PC-9 (cell line): ENCODE measurements at regions not wholly inside any gene's neighbourhood (a gene's known extent, or its start where the extent isn't known, plus 50 kb on each side); places are given as distances from the start of the nearest gene placed in this dataset.

ENCODE experiments used
- BruUV-seq: library from RNA; stranded (reverse); fragments of 400-500 nt; replicated peaks from 2 replicates; lab custom pipeline; 2021; lab: Mats Ljungman, UMichigan
- CTCF ChIA-PET: fragments of 300-600 bp; sonication (Branson Sonifier 250); formaldehyde crosslinking; loops from one replicate; lab custom pipeline; 2022; ENCODE audit warnings: antibody characterized with exemption; lab: Charles Lee
- POLR2A ChIA-PET: fragments of 300-600 bp; sonication (Branson Sonifier 250); formaldehyde crosslinking; loops from one replicate; lab custom pipeline; 2022; ENCODE audit warnings: antibody characterized with exemption; ENCODE audit not compliant: unreplicated experiment; lab: Charles Lee
- DNase-seq, 2 experiments: peaks; one replicate each; pipeline versions ENCODE4 v3.0.0 to v3.0.0-alpha.2; 2015 to 2022; ENCODE audit warnings: mixed read lengths in 1 of 2
- H2AFZ ChIP-seq: fragments of 200-600 bp; sonication (generic); 2 replicates; pipeline ENCODE4 v1.8.1; 2017; ENCODE audit warnings: antibody characterized with exemption
- H3F3A ChIP-seq: fragments of 200-600 bp; sonication (generic); 2 replicates; pipeline ENCODE4 v1.8.1; 2017; ENCODE audit warnings: antibody characterized with exemption, mild to moderate bottlenecking, low read depth; ENCODE audit not compliant: insufficient read depth
- H3K27ac ChIP-seq: fragments of 200-600 bp; sonication (generic); 2 replicates; pipeline ENCODE4 v1.6.1; 2016; ENCODE audit warnings: mixed run types
- H3K27me3 ChIP-seq: fragments of 200-600 bp; sonication (generic); 2 replicates; pipeline ENCODE4 v1.6.1; 2016; ENCODE audit warnings: low read depth, mixed run types; ENCODE audit not compliant: insufficient read depth
- H3K36me3 ChIP-seq: fragments of 200-600 bp; sonication (generic); 2 replicates; pipeline ENCODE4 v1.6.1; 2016; ENCODE audit warnings: low read depth, mixed run types
- H3K4me1 ChIP-seq: fragments of 200-600 bp; sonication (generic); replicated peaks from 2 replicates; pipeline ENCODE4 v1.6.1; 2016; ENCODE audit warnings: mixed run types; ENCODE audit not compliant: insufficient read depth
- H3K4me2 ChIP-seq: fragments of 200-600 bp; sonication (generic); 2 replicates; pipeline ENCODE4 v1.6.1; 2017; ENCODE audit warnings: mixed run types
- H3K4me3 ChIP-seq: fragments of 200-600 bp; sonication (generic); 2 replicates; pipeline ENCODE4 v1.6.1; 2016; ENCODE audit warnings: mixed run types
- H3K79me2 ChIP-seq: fragments of 200-600 bp; sonication (generic); 2 replicates; pipeline ENCODE4 v1.6.1; 2017; ENCODE audit warnings: low read depth, mixed run types
- H3K9me2 ChIP-seq: fragments of 200-600 bp; sonication (generic); 2 replicates; pipeline ENCODE4 v1.8.1; 2017; ENCODE audit warnings: mild to moderate bottlenecking; ENCODE audit not compliant: insufficient read depth
- H3K9me3 ChIP-seq: fragments of 200-600 bp; sonication (generic); 2 replicates; pipeline ENCODE4 v1.8.1; 2016; ENCODE audit warnings: low read depth; ENCODE audit not compliant: insufficient read depth
- H4K20me1 ChIP-seq: fragments of 200-600 bp; sonication (generic); 2 replicates; pipeline ENCODE4 v1.8.1; 2017; ENCODE audit not compliant: insufficient read depth
- EZH2 ChIP-seq: fragments of 200-600 bp; sonication (generic); IDR thresholded peaks from 2 replicates; pipeline ENCODE4 v1.8.0; 2017; ENCODE audit warnings: antibody characterized with exemption, low read depth
- intact Hi-C: fragments of 100-400 bp; cut with micrococcal nuclease; formaldehyde crosslinking; loops from one replicate; pipeline ENCODE4 v1.10.0; 2022; ENCODE audit not compliant: unreplicated experiment
- TF ChIP-seq, protein P1 (sequence below): fragments of 200-600 bp; sonication (generic); conservative IDR thresholded peaks from 2 replicates; pipeline ENCODE4 v1.6.1; 2017; ENCODE audit warnings: mixed run types, antibody characterized with exemption, mild to moderate bottlenecking, moderate library complexity

DNA sequence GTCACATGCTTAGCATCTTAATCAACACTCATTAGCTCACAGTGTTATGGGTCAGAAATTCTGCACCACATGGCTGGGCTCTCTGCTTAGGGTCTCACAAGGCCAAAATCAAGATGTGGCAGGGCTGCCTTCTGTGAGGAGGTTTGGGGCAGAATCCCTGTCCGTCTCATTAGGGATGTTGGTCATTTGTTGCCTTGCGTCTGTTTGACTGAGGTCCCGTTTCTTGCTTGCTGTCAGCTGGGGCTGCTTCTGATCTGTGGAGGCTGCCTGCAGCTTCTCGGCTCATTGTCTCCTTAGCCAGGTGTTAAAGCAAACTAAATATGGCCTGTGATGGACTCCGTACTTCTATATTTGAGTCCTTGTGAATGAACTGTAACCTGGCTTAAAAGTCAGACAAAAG lies 146.5 kb downstream of the NDUFA10 start:
- no peaks in the 10 kb centered on the region for H3K79me2 ChIP-seq
- intact Hi-C loops, result no loop called here
- H3K9me2 ChIP-seq, result no peaks in the 10 kb centered on the region
- TF ChIP-seq, protein P1, sequence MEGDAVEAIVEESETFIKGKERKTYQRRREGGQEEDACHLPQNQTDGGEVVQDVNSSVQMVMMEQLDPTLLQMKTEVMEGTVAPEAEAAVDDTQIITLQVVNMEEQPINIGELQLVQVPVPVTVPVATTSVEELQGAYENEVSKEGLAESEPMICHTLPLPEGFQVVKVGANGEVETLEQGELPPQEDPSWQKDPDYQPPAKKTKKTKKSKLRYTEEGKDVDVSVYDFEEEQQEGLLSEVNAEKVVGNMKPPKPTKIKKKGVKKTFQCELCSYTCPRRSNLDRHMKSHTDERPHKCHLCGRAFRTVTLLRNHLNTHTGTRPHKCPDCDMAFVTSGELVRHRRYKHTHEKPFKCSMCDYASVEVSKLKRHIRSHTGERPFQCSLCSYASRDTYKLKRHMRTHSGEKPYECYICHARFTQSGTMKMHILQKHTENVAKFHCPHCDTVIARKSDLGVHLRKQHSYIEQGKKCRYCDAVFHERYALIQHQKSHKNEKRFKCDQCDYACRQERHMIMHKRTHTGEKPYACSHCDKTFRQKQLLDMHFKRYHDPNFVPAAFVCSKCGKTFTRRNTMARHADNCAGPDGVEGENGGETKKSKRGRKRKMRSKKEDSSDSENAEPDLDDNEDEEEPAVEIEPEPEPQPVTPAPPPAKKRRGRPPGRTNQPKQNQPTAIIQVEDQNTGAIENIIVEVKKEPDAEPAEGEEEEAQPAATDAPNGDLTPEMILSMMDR, result no peak
- TF ChIP-seq EZH2, result no peak
- H3K4me1 ChIP-seq, result no peaks in the 10 kb centered on the region
- ChIA-PET POLR2A (no interaction called here), CTCF (no interaction called here)
- H2AFZ ChIP-seq, result no peak overlapping the region
- H3K36me3 ChIP-seq, result no peaks in the 10 kb centered on the region
- no peaks in the 10 kb centered on the region for H3F3A ChIP-seq
- no peak overlapping the region for H3K4me3 ChIP-seq
- no peak overlapping the region for H3K27ac ChIP-seq
- H3K27me3 ChIP-seq, result peaks cover 84% of the 10 kb centered on the region
- no peaks in the 10 kb centered on the region for H3K9me3 ChIP-seq
- no peaks in the 10 kb centered on the region for H4K20me1 ChIP-seq
- DNase-seq, result no peak
- H3K4me2 ChIP-seq, result no peak overlapping the region
- no TSS peak for BruUV-seq

DNA sequence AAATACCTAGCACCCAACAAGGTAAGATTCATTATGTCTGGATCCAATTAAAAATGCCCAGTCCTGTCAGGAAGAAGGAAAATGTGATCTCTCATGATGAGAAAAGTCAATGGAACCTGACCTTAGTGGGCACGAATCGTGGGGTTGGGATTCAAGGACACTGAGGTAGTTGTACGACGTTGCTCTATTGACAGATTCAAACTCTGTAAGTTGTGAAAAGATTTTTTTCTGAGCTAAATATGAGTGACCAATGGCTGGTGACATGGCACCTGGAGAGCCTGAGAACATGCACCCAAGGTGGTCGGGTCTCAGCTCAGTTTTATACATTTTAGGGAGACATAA lies 148.2 kb downstream of the NDUFA10 start:
- no peaks in the 10 kb centered on the region for H3K9me3 ChIP-seq
- no peaks in the 10 kb centered on the region for H3K36me3 ChIP-seq
- ChIA-PET POLR2A (no interaction called here), CTCF (no interaction called here)
- DNase-seq, result no peak
- H3K4me1 ChIP-seq, result no peaks in the 10 kb centered on the region
- H3K27ac ChIP-seq, result no peak overlapping the region
- H3K27me3 ChIP-seq, result peaks cover 99% of the 10 kb centered on the region
- H2AFZ ChIP-seq, result no peak overlapping the region
- no peaks in the 10 kb centered on the region for H3F3A ChIP-seq
- TF ChIP-seq, protein P1, result no peak
- no peak for TF ChIP-seq EZH2
- no peaks in the 10 kb centered on the region for H4K20me1 ChIP-seq
- no peak overlapping the region for H3K4me2 ChIP-seq
- no peaks in the 10 kb centered on the region for H3K79me2 ChIP-seq
- no peaks in the 10 kb centered on the region for H3K9me2 ChIP-seq
- intact Hi-C loops, result no loop called here
- no TSS peak for BruUV-seq
- no peak overlapping the region for H3K4me3 ChIP-seq

DNA sequence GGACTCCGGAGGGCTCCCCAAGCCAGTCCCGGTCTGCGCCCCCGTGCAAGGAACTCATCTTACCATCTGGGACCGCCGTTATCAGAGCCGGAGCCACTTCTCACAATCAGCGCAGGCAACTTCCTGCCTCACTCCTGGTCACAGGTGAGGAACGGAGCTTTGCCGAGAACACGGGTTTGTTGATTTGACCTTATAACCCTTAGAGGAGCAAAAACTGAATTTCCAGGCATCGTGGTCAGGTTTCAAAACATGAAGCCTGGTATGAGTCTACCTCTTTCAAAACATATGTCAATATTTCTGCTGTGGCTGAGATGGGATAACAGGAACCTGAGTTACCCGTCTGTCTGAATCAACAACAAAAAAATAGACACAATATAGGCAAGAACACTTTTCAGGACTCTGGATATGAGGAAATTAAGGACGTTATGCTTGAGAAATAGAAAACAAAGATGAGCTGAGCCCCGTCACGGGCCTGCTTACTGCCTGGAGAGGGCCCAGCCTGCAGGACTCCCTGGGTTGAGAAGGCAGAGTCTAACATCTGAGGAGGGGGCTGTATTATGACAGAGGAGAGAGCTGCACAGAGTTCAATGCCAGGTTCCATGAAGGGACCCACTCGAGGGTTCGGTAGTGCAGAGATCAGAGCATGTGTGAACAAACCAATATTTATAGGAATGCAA lies 148.7 kb downstream of the NDUFA10 start:
- Histone ChIP-seq H3K36me3 (no peaks in the 10 kb centered on the region), H3K4me2 (no peak overlapping the region), H4K20me1 (no peaks in the 10 kb centered on the region), H2AFZ (no peak overlapping the region), H3K4me3 (no peak overlapping the region), H3K27ac (no peak overlapping the region), H3K4me1 (no peaks in the 10 kb centered on the region), H3K9me3 (no peaks in the 10 kb centered on the region), H3K9me2 (no peaks in the 10 kb centered on the region), H3K27me3 (peaks cover 99% of the 10 kb centered on the region), H3F3A (no peaks in the 10 kb centered on the region), H3K79me2 (no peaks in the 10 kb centered on the region)
- no peak for DNase-seq
- intact Hi-C loops, result no loop called here
- TF ChIP-seq EZH2, result no peak
- TF ChIP-seq, protein P1, result no peak
- BruUV-seq, result no TSS peak
- ChIA-PET CTCF (no interaction called here), POLR2A (no interaction called here)
